A549 (cell line): ENCODE measurements at regions not wholly inside any gene's neighbourhood (a gene's known extent, or its start where the extent isn't known, plus 50 kb on each side); places are given as distances from the start of the nearest gene placed in this dataset.

ENCODE experiments used
- ATAC-seq, 2 experiments: fragments of 200-7000 bp in 1 of 2; fragments of >200 bp in 1 of 2; cut with Nextera tagmentation in 1 of 2; cut with Tn5 transposase in 1 of 2; 3 replicates each; pipeline versions ENCODE4 v1.8.0 to v1.9.1; 2018 to 2020; ENCODE audit warnings: mild to moderate bottlenecking in 1 of 2, moderate library complexity in 1 of 2
- CTCF ChIA-PET: fragments of 300-600 bp; sonication (Branson Sonifier 250); formaldehyde crosslinking; extraction: SDS; loops from one replicate; lab custom pipeline; 2021; ENCODE audit warnings: antibody characterized with exemption, inconsistent platforms; lab: Yijun Ruan, JAX
- POLR2A ChIA-PET: fragments of 350-600 bp; formaldehyde crosslinking; extraction: SDS; loops from one replicate; lab custom pipeline; 2021; ENCODE audit warnings: antibody characterized with exemption, inconsistent platforms; lab: Yijun Ruan, JAX
- DNase-seq, 2 experiments: peaks; one replicate each; pipeline versions ENCODE4 v3.0.0 to v3.0.0-alpha.2; 2011 to 2016; ENCODE audit warnings: low read depth in 1 of 2, low spot score in 1 of 2
- FAIRE-seq: peaks from 2 replicates; lab custom pipeline; 2011; peaks lifted over from hg19 to GRCh38; lab: Jason Lieb, UNC
- H3K27ac ChIP-seq, 2 experiments: fragments of >200 bp; sonication (Bioruptor Twin); formaldehyde crosslinking; 3 replicates each; pipeline ENCODE4 v1.5.1; 2016 to 2017
- H3K4me1 ChIP-seq: fragments of >200 bp; sonication (Bioruptor Twin); formaldehyde crosslinking; 3 replicates; pipeline ENCODE4 v1.6.1; 2016
- H3K4me2 ChIP-seq: fragments of >200 bp; sonication (Bioruptor Twin); formaldehyde crosslinking; 3 replicates; pipeline ENCODE4 v1.6.1; 2016
- H3K4me3 ChIP-seq: fragments of >200 bp; sonication (Bioruptor Twin); formaldehyde crosslinking; 3 replicates; pipeline ENCODE4 v1.5.1; 2016
- H3K9me3 ChIP-seq: fragments of >200 bp; sonication (Bioruptor Twin); formaldehyde crosslinking; 3 replicates; pipeline ENCODE4 v1.6.1; 2016
- CBX2 ChIP-seq: fragments of 200-600 bp; sonication (generic); IDR thresholded peaks from 2 replicates; pipeline ENCODE4 v1.6.1; 2016; ENCODE audit warnings: low read depth, mild to moderate bottlenecking, borderline replicate concordance
- CHD2 ChIP-seq: fragments of 150-350 bp; IDR thresholded peaks from 2 replicates; pipeline ENCODE4 v1.6.1; 2014; ENCODE audit warnings: low read length; ENCODE audit not compliant: partially characterized antibody
- EHMT2 ChIP-seq: fragments of 200-600 bp; sonication (generic); IDR thresholded peaks from 2 replicates; pipeline ENCODE4 v1.6.1; 2016; ENCODE audit warnings: antibody characterized with exemption, low read depth, mild to moderate bottlenecking, moderate library complexity
- HOXB5 ChIP-seq: fragments of 250-450 bp; sonication (Bioruptor Pico); IDR thresholded peaks from 2 replicates; pipeline ENCODE4 v1.5.0; 2020; ENCODE audit warnings: mild to moderate bottlenecking, moderate library complexity
- JUN ChIP-seq, 2 experiments: fragments of >200 bp; sonication (Bioruptor Twin); formaldehyde crosslinking; IDR thresholded peaks; 2 replicates in 1 of 2; 3 replicates in 1 of 2; pipeline ENCODE4 v1.6.1; 2016 to 2017
- NFE2L2 ChIP-seq: fragments of 150-350 bp; conservative IDR thresholded peaks from 2 replicates; pipeline ENCODE4 v1.6.1; 2014; ENCODE audit warnings: low read length
- POLR2AphosphoS2 ChIP-seq: conservative IDR thresholded peaks from 2 replicates; pipeline ENCODE4 v1.6.1; 2012; ENCODE audit warnings: low read length, improper control_type of control experiment, inconsistent platforms
- RAD21 ChIP-seq, 2 experiments: fragments of >200 bp in 1 of 2; sonication (Bioruptor Twin) in 1 of 2; formaldehyde crosslinking in 1 of 2; IDR thresholded peaks in 1 of 2; conservative IDR thresholded peaks in 1 of 2; 2 replicates in 1 of 2; 3 replicates in 1 of 2; pipeline ENCODE4 v1.6.1; 2012 to 2018; ENCODE audit warnings: inconsistent platforms in 1 of 2
- RCOR1 ChIP-seq: fragments of 150-350 bp; IDR thresholded peaks from 2 replicates; pipeline ENCODE4 v1.6.1; 2014; ENCODE audit warnings: antibody characterized with exemption, low read length, low read depth
- TFCP2L1 ChIP-seq: fragments of 250-450 bp; sonication (Bioruptor Pico); IDR thresholded peaks from 2 replicates; pipeline ENCODE4 v1.5.0; 2021; ENCODE audit warnings: mild to moderate bottlenecking
- TP53 ChIP-seq: fragments of 250-450 bp; sonication (Bioruptor Pico); IDR thresholded peaks from 2 replicates; pipeline ENCODE4 v1.5.0; 2021; ENCODE audit warnings: mild to moderate bottlenecking, moderate library complexity
- ZC3H11A ChIP-seq: fragments of 450-650 bp; IDR thresholded peaks from 2 replicates; pipeline ENCODE4 v1.6.1; 2014; ENCODE audit warnings: antibody characterized with exemption, mild to moderate bottlenecking
- WGBS: methylation state at CpG from one replicate; pipeline ENCODE4 v1.1.6; 2017; ENCODE audit errors: missing lambda C conversion rate; 5-methylcytosine and 5-hydroxymethylcytosine counted together
- TF ChIP-seq, protein P1 (sequence below): fragments of >200 bp; sonication (Bioruptor Twin); formaldehyde crosslinking; IDR thresholded peaks from 2 replicates; pipeline ENCODE4 v1.6.1; 2016
- TF ChIP-seq, protein P2 (sequence below): fragments of 250-450 bp; sonication (Bioruptor Pico); IDR thresholded peaks from 2 replicates; pipeline ENCODE4 v1.5.0; 2020; ENCODE audit warnings: low read depth, mild to moderate bottlenecking, moderate library complexity
- TF ChIP-seq, protein P3 (sequence below): fragments of 200-600 bp; sonication (generic); IDR thresholded peaks from 2 replicates; pipeline ENCODE4 v1.6.1; 2016; ENCODE audit warnings: antibody characterized with exemption, mild to moderate bottlenecking, moderate library complexity
- TF ChIP-seq, protein P4 (sequence below): fragments of >200 bp; sonication (Bioruptor Twin); formaldehyde crosslinking; IDR thresholded peaks from 3 replicates; pipeline ENCODE4 v1.5.1; 2016
- TF ChIP-seq, protein P5 (sequence below): fragments of >200 bp; sonication (Bioruptor Twin); formaldehyde crosslinking; IDR thresholded peaks from 3 replicates; pipeline ENCODE4 v1.6.1; 2016

DNA sequence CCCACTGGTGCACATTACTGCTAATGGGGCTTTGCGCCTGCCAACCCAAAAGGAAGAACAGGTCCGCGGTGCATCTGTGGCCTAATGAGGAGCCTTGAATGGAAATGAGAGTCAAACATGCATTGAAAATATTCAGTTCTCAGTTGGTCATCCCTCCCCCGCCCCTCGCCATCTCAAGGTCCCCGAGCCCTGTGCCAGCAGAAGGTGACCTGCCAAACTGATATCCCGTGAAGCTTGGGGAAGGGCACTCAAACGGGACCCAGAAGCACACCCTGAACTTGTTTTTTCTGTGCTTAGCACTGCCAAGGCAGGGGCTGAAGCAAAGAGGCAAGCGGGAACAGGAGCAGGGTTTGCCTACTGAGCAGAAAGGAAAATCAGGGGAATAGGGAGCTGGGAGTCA is 67.9 kb upstream of the ZNF648 start:
- no peak for FAIRE-seq
- no peak for TF ChIP-seq CBX2
- TF ChIP-seq TFCP2L1, result no peak
- no peak for TF ChIP-seq POLR2AphosphoS2
- TF ChIP-seq, all 56 proteins: peak for 0
- Histone ChIP-seq H3K4me2 (no peak overlapping the region), H3K27ac (no peak overlapping the region), H3K4me1 (no peaks in the 10 kb centered on the region), H3K4me3 (no peak overlapping the region), H3K9me3 (peaks cover 17% of the 10 kb centered on the region)
- POLR2A ChIA-PET, result no interaction called here
- DNase-seq (no peak), ATAC-seq (no peak)
- CTCF ChIA-PET, result interaction anchor here (0.6 to 8.5 kb wide), 2 partner anchors 9 to 14 kb away, joined by 3 to 64 read pairs; no protein-coding TSS in a partner anchor
- WGBS, result 74% methylated on average over 6 of the region's 9 CpGs

DNA sequence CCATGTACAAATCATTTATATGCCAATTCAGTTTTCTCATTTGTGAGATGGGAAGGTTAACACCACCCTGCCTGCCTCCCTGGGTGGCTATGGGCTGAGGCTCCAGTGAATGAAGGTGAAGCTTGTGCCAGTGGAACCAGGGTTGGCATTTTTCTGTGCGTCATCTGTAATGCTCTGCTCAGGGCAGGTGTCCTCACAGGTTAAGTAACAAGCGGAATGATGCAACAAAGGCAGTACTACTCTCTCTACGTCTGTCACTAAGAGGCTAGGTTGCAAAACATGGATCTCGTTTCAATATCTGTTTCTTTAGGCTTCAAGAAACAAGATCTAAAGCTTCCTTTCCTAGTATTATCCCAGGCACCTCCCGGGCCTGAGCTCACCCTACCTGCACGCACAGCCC is 67.0 kb upstream of the ZNF648 start:
- no peak for ATAC-seq
- DNase-seq, result no peak
- CTCF ChIA-PET, result interaction anchor here (0.6 to 8.5 kb wide), 3 partner anchors 9 to 44 kb away, joined by 3 to 64 read pairs (median 9); no protein-coding TSS in a partner anchor
- Histone ChIP-seq H3K4me3 (no peak overlapping the region), H3K4me2 (no peak overlapping the region), H3K9me3 (peaks cover 8% of the 10 kb centered on the region; the same call in 1 of the 3 replicates), H3K27ac (no peak overlapping the region), H3K4me1 (no peaks in the 10 kb centered on the region)
- WGBS, result 62% methylated on average over 6 of the region's 6 CpGs
- TF ChIP-seq NFE2L2 (no peak), RCOR1 (no peak), CHD2 (no peak)
- FAIRE-seq, result no peak
- POLR2A ChIA-PET, result no interaction called here

DNA sequence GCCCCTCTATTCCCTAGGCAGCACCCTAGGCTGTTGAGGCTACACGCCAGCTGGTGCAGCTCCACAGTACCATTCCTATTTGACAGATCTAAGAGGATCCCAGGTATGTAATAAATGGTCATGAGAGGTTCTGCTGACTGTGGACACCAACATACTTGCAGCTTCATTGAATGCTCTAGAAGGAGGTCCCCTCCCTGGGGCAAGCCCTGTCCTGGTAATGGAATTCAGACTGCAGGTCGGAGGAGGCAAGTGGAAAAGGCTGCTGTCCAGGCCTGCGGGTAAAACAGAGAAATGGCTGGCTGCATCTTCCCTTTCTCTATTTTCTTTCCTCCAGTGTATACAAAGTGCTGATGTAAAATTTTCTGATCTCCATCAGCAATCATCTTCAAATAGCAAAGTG is 66.1 kb upstream of the ZNF648 start:
- DNase-seq (no peak), ATAC-seq (no peak), FAIRE-seq (no peak)
- POLR2A ChIA-PET, result no interaction called here
- Histone ChIP-seq H3K27ac (no peak overlapping the region), H3K9me3 (peaks cover 4% of the 10 kb centered on the region; the same call in 1 of the 3 replicates), H3K4me3 (no peak overlapping the region), H3K4me2 (no peak overlapping the region), H3K4me1 (no peaks in the 10 kb centered on the region)
- 65% methylated on average over 3 of the region's 3 CpGs for WGBS
- CTCF ChIA-PET, result interaction anchor here (0.7 to 8.5 kb wide), 3 partner anchors 16 to 142 kb away, joined by 3 to 64 read pairs (median 9); no protein-coding TSS in a partner anchor
- TF ChIP-seq HOXB5 (CRISPR knock-in tag), result no peak
- no peak for TF ChIP-seq RAD21 (conservative IDR thresholded peaks at IDR 0.05 in 1 of 2, IDR thresholded peaks at IDR 0.05 in 1 of 2)

DNA sequence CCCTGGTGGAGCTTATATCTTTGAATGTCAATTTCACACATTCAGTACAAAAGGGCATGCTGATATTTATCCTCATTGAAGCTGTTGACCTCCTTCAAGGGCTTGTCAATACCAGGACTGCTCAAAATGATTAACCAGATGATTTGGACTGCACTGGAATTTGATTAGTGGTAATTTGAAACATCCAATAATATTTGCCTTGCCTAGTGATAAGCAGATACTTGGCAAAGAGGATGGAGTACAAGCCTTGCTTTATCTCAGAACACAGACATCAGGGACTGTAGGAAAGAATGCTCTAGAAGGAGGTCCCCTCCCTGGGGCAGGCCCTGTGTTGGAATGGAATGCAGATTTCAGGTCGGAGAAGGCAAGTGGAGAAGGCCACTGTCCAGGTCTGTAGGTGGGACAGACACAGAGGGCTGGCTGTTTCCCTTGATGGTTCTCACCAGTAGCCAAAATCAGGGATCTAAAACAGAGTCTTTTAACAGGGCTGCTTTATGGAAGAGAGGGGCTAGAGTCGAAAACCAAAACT is 64.8 kb upstream of the ZNF648 start:
- Histone ChIP-seq H3K4me3 (no peak overlapping the region), H3K4me2 (no peak overlapping the region), H3K4me1 (peaks cover 8% of the 10 kb centered on the region)
- WGBS, result 33% methylated on average over 2 of the region's 2 CpGs
- FAIRE-seq, result no peak
- TF ChIP-seq CBX2 (no peak), JUN (IDR thresholded peaks at IDR 0.05) (no peak), ZC3H11A (no peak), EHMT2 (no peak), TP53 (CRISPR knock-in tag) (no peak)
- TF ChIP-seq, protein P1, sequence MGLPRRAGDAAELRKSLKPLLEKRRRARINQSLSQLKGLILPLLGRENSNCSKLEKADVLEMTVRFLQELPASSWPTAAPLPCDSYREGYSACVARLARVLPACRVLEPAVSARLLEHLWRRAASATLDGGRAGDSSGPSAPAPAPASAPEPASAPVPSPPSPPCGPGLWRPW, result no peak
- TF ChIP-seq, protein P2, sequence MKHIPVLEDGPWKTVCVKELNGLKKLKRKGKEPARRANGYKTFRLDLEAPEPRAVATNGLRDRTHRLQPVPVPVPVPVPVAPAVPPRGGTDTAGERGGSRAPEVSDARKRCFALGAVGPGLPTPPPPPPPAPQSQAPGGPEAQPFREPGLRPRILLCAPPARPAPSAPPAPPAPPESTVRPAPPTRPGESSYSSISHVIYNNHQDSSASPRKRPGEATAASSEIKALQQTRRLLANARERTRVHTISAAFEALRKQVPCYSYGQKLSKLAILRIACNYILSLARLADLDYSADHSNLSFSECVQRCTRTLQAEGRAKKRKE (CRISPR knock-in tag), result no peak
- TF ChIP-seq, protein P3, sequence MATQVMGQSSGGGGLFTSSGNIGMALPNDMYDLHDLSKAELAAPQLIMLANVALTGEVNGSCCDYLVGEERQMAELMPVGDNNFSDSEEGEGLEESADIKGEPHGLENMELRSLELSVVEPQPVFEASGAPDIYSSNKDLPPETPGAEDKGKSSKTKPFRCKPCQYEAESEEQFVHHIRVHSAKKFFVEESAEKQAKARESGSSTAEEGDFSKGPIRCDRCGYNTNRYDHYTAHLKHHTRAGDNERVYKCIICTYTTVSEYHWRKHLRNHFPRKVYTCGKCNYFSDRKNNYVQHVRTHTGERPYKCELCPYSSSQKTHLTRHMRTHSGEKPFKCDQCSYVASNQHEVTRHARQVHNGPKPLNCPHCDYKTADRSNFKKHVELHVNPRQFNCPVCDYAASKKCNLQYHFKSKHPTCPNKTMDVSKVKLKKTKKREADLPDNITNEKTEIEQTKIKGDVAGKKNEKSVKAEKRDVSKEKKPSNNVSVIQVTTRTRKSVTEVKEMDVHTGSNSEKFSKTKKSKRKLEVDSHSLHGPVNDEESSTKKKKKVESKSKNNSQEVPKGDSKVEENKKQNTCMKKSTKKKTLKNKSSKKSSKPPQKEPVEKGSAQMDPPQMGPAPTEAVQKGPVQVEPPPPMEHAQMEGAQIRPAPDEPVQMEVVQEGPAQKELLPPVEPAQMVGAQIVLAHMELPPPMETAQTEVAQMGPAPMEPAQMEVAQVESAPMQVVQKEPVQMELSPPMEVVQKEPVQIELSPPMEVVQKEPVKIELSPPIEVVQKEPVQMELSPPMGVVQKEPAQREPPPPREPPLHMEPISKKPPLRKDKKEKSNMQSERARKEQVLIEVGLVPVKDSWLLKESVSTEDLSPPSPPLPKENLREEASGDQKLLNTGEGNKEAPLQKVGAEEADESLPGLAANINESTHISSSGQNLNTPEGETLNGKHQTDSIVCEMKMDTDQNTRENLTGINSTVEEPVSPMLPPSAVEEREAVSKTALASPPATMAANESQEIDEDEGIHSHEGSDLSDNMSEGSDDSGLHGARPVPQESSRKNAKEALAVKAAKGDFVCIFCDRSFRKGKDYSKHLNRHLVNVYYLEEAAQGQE, result no peak
- TF ChIP-seq, protein P4, sequence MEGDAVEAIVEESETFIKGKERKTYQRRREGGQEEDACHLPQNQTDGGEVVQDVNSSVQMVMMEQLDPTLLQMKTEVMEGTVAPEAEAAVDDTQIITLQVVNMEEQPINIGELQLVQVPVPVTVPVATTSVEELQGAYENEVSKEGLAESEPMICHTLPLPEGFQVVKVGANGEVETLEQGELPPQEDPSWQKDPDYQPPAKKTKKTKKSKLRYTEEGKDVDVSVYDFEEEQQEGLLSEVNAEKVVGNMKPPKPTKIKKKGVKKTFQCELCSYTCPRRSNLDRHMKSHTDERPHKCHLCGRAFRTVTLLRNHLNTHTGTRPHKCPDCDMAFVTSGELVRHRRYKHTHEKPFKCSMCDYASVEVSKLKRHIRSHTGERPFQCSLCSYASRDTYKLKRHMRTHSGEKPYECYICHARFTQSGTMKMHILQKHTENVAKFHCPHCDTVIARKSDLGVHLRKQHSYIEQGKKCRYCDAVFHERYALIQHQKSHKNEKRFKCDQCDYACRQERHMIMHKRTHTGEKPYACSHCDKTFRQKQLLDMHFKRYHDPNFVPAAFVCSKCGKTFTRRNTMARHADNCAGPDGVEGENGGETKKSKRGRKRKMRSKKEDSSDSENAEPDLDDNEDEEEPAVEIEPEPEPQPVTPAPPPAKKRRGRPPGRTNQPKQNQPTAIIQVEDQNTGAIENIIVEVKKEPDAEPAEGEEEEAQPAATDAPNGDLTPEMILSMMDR, result no peak
- TF ChIP-seq, protein P5, sequence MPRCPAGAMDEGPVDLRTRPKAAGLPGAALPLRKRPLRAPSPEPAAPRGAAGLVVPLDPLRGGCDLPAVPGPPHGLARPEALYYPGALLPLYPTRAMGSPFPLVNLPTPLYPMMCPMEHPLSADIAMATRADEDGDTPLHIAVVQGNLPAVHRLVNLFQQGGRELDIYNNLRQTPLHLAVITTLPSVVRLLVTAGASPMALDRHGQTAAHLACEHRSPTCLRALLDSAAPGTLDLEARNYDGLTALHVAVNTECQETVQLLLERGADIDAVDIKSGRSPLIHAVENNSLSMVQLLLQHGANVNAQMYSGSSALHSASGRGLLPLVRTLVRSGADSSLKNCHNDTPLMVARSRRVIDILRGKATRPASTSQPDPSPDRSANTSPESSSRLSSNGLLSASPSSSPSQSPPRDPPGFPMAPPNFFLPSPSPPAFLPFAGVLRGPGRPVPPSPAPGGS, result no peak
- TF ChIP-seq, all 56 proteins: peak for 0
- ATAC-seq, result no peak
- CTCF ChIA-PET, result interaction anchor here (1.9 to 2.2 kb wide), 2 partner anchors 16 to 41 kb away, joined by 5 to 9 read pairs; no protein-coding TSS in a partner anchor
- no peaks in the 10 kb centered on the region for H3K9me3 ChIP-seq
- POLR2A ChIA-PET, result no interaction called here
- no peak for DNase-seq
- no peak overlapping the region for H3K27ac ChIP-seq
